ENCODE measurements at regions not wholly inside any gene's neighbourhood (a gene's known extent, or its start where the extent isn't known, plus 50 kb on each side); places are given as distances from the start of the nearest gene placed in this dataset.

DNA sequence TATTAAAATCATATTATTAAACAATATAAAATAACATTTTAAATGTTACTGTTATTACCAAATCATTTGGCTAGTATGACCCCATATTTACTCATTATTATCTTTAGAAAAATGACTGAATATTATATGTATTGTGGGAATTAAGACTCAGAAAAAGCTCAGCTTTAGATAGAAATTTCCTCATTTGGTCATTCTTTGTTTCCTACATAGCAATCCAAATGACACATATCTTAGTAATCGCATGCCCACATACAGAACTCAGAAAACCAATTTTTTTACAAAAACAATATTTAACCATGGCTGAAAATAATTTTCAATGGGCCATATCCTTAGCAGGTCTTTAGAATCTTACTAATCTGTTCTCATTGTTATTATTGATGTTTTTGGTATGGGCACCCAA is 53.8 kb upstream of the TSLP start:
- TF ChIP-seq POLR2A (IDR thresholded peaks at IDR 0.05) (no peak), POLR2AphosphoS5 (IDR thresholded peaks at IDR 0.05; ENCODE audit: insufficient read depth in 1 of 2, low read depth in 1 of 2) (no peak), CTCF (IDR thresholded peaks at IDR 0.05) (no peak)
